ENCODE measurements at regions not wholly inside any gene's neighbourhood (a gene's known extent, or its start where the extent isn't known, plus 50 kb on each side); places are given as distances from the start of the nearest gene placed in this dataset.

GRCh38 chr2:142321706-142322280 is 191.0 kb upstream of the LRP1B start:
- H2AFZ ChIP-seq (ENCODE audit: insufficient read depth, low read depth, low read length, poor library complexity, severe bottlenecking), result no peak overlapping the region

DNA sequence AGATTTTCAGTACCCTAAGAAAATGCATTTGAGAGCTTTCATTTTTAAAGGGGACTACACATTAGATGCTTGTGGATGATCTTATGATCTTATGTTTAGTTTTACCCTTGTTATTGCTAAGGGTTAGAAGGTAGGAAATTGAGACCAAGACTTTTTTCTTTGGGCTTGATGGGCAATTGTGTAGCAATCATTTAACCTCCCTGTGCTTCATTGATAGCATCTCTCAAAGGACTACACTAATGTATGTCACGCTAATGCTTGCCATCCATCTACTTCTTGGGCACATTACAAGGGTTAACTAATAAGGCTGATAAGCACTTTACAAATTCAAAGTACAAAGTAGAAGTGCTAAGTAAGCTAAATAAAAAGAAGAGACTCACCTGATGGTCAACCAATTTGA is 189.3 kb upstream of the LRP1B start:
- no peak overlapping the region for H3K27ac ChIP-seq (ENCODE audit: low read depth in 1 of 2, low read length in 2 of 2)
- peaks cover 0 to 5% (median 0%) of the 10 kb centered on the region in 7 donors for H3K9me3 Mint-ChIP-seq
- no peaks in the 10 kb centered on the region for H3K4me1 Mint-ChIP-seq
- no peak overlapping the region for H3K4me3 Mint-ChIP-seq
- no peaks in the 10 kb centered on the region for H3K27me3 ChIP-seq (ENCODE audit: control insufficient read depth in 2 of 2, insufficient read depth in 2 of 2, low read length in 2 of 2)
- peaks cover 0 to 5% of the 10 kb centered on the region in 2 donors for H3K9me3 ChIP-seq (replicated peaks in 1 of 2; ENCODE audit: control insufficient read depth in 1 of 2, insufficient read depth in 1 of 2, low read length in 2 of 2)
- H3K36me3 Mint-ChIP-seq, result no peaks in the 10 kb centered on the region
- WGBS (ENCODE audit: insufficient coverage), result no CpG with 5 or more reads among the region's 1 CpG
- H3K79me2 ChIP-seq (ENCODE audit: insufficient read depth, low read length), result no peaks in the 10 kb centered on the region
- no peak overlapping the region for H3K4me3 ChIP-seq (replicated peaks in 1 of 3; ENCODE audit: low read depth in 2 of 3, low read length in 3 of 3)
- H3K9ac ChIP-seq (ENCODE audit: insufficient read depth, low read length, poor library complexity, severe bottlenecking), result no peak overlapping the region
- H3K36me3 ChIP-seq (replicated peaks in 1 of 2; ENCODE audit: control insufficient read depth in 1 of 2, insufficient read depth in 2 of 2, low read length in 2 of 2), result no peaks in the 10 kb centered on the region
- no peaks in the 10 kb centered on the region for H4K20me1 ChIP-seq (ENCODE audit: insufficient read depth, low read length)
- no peak overlapping the region for H2AFZ ChIP-seq (ENCODE audit: insufficient read depth, low read depth, low read length, poor library complexity, severe bottlenecking)
- no peak overlapping the region for H3K4me2 ChIP-seq (replicated peaks; ENCODE audit: extremely low read depth, low read length, poor library complexity, severe bottlenecking)
- no peak for DNase-seq
- no peaks in the 10 kb centered on the region for H3K4me1 ChIP-seq (ENCODE audit: control insufficient read depth in 1 of 2, insufficient read depth in 2 of 2, low read length in 2 of 2)
- no peak overlapping the region for H3K27ac Mint-ChIP-seq
- TF ChIP-seq CTCF (IDR thresholded peaks at IDR 0.05), result no peak
- intact Hi-C loops (cut with micrococcal nuclease), result no loop called here
- no peaks in the 10 kb centered on the region for H3K27me3 Mint-ChIP-seq (ENCODE audit: low read depth in 3 of 3)

More at GRCh38 chr2:142321706-142322280, 191.0 kb upstream of the LRP1B start:
- H3K36me3 ChIP-seq (replicated peaks in 1 of 2; ENCODE audit: control insufficient read depth in 1 of 2, insufficient read depth in 2 of 2, low read length in 2 of 2), result no peaks in the 10 kb centered on the region
- no peak for DNase-seq
- Mint-ChIP-seq H3K36me3 (no peaks in the 10 kb centered on the region), H3K27ac (no peak overlapping the region), H3K27me3 (ENCODE audit: low read depth in 3 of 3) (no peaks in the 10 kb centered on the region), H3K4me1 (no peaks in the 10 kb centered on the region), H3K9me3 (peaks cover 0 to 5% (median 0%) of the 10 kb centered on the region in 7 donors), H3K4me3 (no peak overlapping the region)
- H4K20me1 ChIP-seq (ENCODE audit: insufficient read depth, low read length), result no peaks in the 10 kb centered on the region
- no CpG with 5 or more reads among the region's 1 CpG for WGBS (ENCODE audit: insufficient coverage)
- no peak overlapping the region for H3K4me3 ChIP-seq (replicated peaks in 1 of 3; ENCODE audit: low read depth in 2 of 3, low read length in 3 of 3)
- H3K9ac ChIP-seq (ENCODE audit: insufficient read depth, low read length, poor library complexity, severe bottlenecking), result no peak overlapping the region
- intact Hi-C loops (cut with micrococcal nuclease), result no loop called here
- no peak overlapping the region for H3K4me2 ChIP-seq (replicated peaks; ENCODE audit: extremely low read depth, low read length, poor library complexity, severe bottlenecking)
- no peak for TF ChIP-seq CTCF (IDR thresholded peaks at IDR 0.05)
- H3K79me2 ChIP-seq (ENCODE audit: insufficient read depth, low read length), result no peaks in the 10 kb centered on the region
- H3K4me1 ChIP-seq (ENCODE audit: control insufficient read depth in 1 of 2, insufficient read depth in 2 of 2, low read length in 2 of 2), result no peaks in the 10 kb centered on the region
- H3K27me3 ChIP-seq (ENCODE audit: control insufficient read depth in 2 of 2, insufficient read depth in 2 of 2, low read length in 2 of 2), result no peaks in the 10 kb centered on the region
- H3K9me3 ChIP-seq (replicated peaks in 1 of 2; ENCODE audit: control insufficient read depth in 1 of 2, insufficient read depth in 1 of 2, low read length in 2 of 2), result peaks cover 0 to 7% of the 10 kb centered on the region in 2 donors
- H3K27ac ChIP-seq (ENCODE audit: low read depth in 1 of 2, low read length in 2 of 2), result no peak overlapping the region
